ENCODE measurements at regions not wholly inside any gene's neighbourhood (a gene's known extent, or its start where the extent isn't known, plus 50 kb on each side); places are given as distances from the start of the nearest gene placed in this dataset.

GRCh38 chr5:88664645-88665044 lies 218.3 kb downstream of the MEF2C start:
- TF ChIP-seq CTCF (IDR thresholded peaks at IDR 0.05): no peak
- TF ChIP-seq POLR2A (IDR thresholded peaks at IDR 0.05): no peak
